Neural cell (in vitro differentiated cells): ENCODE measurements at regions not wholly inside any gene's neighbourhood (a gene's known extent, or its start where the extent isn't known, plus 50 kb on each side); places are given as distances from the start of the nearest gene placed in this dataset.

Experiments used
- CTCF ChIP-seq: fragments of 450-650 bp; IDR thresholded peaks from 2 replicates; pipeline ENCODE4 v1.5.1; 2014; ENCODE audit warnings: antibody characterized with exemption, mild to moderate bottlenecking, moderate library complexity; ENCODE audit not compliant: poor library complexity, severe bottlenecking
- EP300 ChIP-seq: fragments of 450-650 bp; conservative IDR thresholded peaks from 2 replicates; pipeline ENCODE4 v1.6.1; 2014; ENCODE audit warnings: antibody characterized with exemption, mild to moderate bottlenecking, moderate library complexity; ENCODE audit not compliant: poor library complexity, severe bottlenecking
- POLR2AphosphoS5 ChIP-seq: IDR thresholded peaks from 2 replicates; pipeline ENCODE4 v1.6.1; 2012

GRCh38 chr4:136458326-136458725 is 1074.0 kb downstream of the PCDH18 start:
- TF ChIP-seq CTCF (no peak), EP300 (no peak), POLR2AphosphoS5 (no peak)
